Cardiac muscle cell (in vitro differentiated cells and primary cell): ENCODE measurements at regions not wholly inside any gene's neighbourhood (a gene's known extent, or its start where the extent isn't known, plus 50 kb on each side); places are given as distances from the start of the nearest gene placed in this dataset.

Experiments used
- DNase-seq, 2 donors: peaks; one replicate each; pipeline versions ENCODE4 v3.0.0 to v3.0.0-alpha.2; 2010 to 2017; ENCODE audit warnings: low read depth in 1 of 2, low spot score in 1 of 2
- H3K27ac ChIP-seq: fragments of 200-600 bp; sonication (generic); 2 replicates; pipeline ENCODE4 v1.5.1; 2016
- H3K27me3 ChIP-seq: fragments of 200-600 bp; sonication (generic); 2 replicates; pipeline ENCODE4 v1.6.0; 2016; ENCODE audit warnings: control low read depth
- H3K36me3 ChIP-seq: fragments of 200-600 bp; sonication (generic); 2 replicates; pipeline ENCODE4 v1.5.1; 2016; ENCODE audit warnings: control low read depth
- H3K4me1 ChIP-seq: fragments of 200-600 bp; sonication (generic); 2 replicates; pipeline ENCODE4 v1.8.1; 2017; ENCODE audit warnings: low read depth, mild to moderate bottlenecking, mixed run types
- H3K4me3 ChIP-seq: fragments of 200-600 bp; sonication (generic); 2 replicates; pipeline ENCODE4 v1.5.1; 2016; ENCODE audit warnings: mild to moderate bottlenecking
- H3K9me3 ChIP-seq: fragments of 200-600 bp; sonication (generic); 2 replicates; pipeline ENCODE4 v1.5.1; 2017; ENCODE audit warnings: low read depth, mild to moderate bottlenecking, control low read depth
- CTCF ChIP-seq: IDR thresholded peaks from 2 replicates; pipeline ENCODE4 v1.5.1; 2012; ENCODE audit warnings: low read depth, mild to moderate bottlenecking, low read length

- Histone ChIP-seq H3K4me1 (peaks cover 47% of the 10 kb centered on the region), H3K27me3 (no peaks in the 10 kb centered on the region), H3K27ac (peak overlapping the region; percentile 64), H3K9me3 (no peaks in the 10 kb centered on the region), H3K4me3 (no peak overlapping the region), H3K36me3 (no peaks in the 10 kb centered on the region)
- no peak for TF ChIP-seq CTCF
- DNase-seq, result peak in 1 of 2 donors; percentile 83
Observed at GRCh38 chr5:4100739-4101138, 505.1 kb downstream of the IRX1 start.

- no peak overlapping the region for H3K4me3 ChIP-seq
- DNase-seq, result peak in 1 of 2 donors; percentile 26
- no peaks in the 10 kb centered on the region for H3K9me3 ChIP-seq
- H3K27ac ChIP-seq, result peak overlapping the region; percentile 64
- no peaks in the 10 kb centered on the region for H3K36me3 ChIP-seq
- no peaks in the 10 kb centered on the region for H3K27me3 ChIP-seq
- H3K4me1 ChIP-seq, result peaks cover 43% of the 10 kb centered on the region
- no peak for TF ChIP-seq CTCF
Observed at GRCh38 chr5:4101189-4101588, 505.6 kb downstream of the IRX1 start.

GRCh38 chr5:4104831-4105597 is 509.4 kb downstream of the IRX1 start:
- TF ChIP-seq CTCF, result no peak
- no peak overlapping the region for H3K4me3 ChIP-seq
- no peak overlapping the region for H3K27ac ChIP-seq
- no peaks in the 10 kb centered on the region for H3K36me3 ChIP-seq
- no peaks in the 10 kb centered on the region for H3K27me3 ChIP-seq
- no peak for DNase-seq
- H3K4me1 ChIP-seq, result peaks cover 27% of the 10 kb centered on the region
- H3K9me3 ChIP-seq, result no peaks in the 10 kb centered on the region

GRCh38 chr5:4108690-4109089 is 513.1 kb downstream of the IRX1 start:
- no peak for DNase-seq
- Histone ChIP-seq H3K36me3 (no peaks in the 10 kb centered on the region), H3K27me3 (no peaks in the 10 kb centered on the region), H3K4me3 (no peak overlapping the region), H3K27ac (no peak overlapping the region), H3K4me1 (peaks cover 22% of the 10 kb centered on the region), H3K9me3 (no peaks in the 10 kb centered on the region)
- no peak for TF ChIP-seq CTCF

GRCh38 chr5:4113426-4113825 is 517.8 kb downstream of the IRX1 start:
- Histone ChIP-seq H3K4me3 (no peak overlapping the region), H3K4me1 (peaks cover 17% of the 10 kb centered on the region), H3K27me3 (no peaks in the 10 kb centered on the region), H3K9me3 (no peaks in the 10 kb centered on the region), H3K36me3 (no peaks in the 10 kb centered on the region), H3K27ac (no peak overlapping the region)
- no peak for DNase-seq
- no peak for TF ChIP-seq CTCF
